Inflammatory macrophage treated with lipopolysaccharide for 4 hours (primary cell): ENCODE measurements at regions not wholly inside any gene's neighbourhood (a gene's known extent, or its start where the extent isn't known, plus 50 kb on each side); places are given as distances from the start of the nearest gene placed in this dataset.

Experiments
- DNase-seq: peaks from one replicate; pipeline ENCODE4 v3.0.0-alpha.2; 2020

- DNase-seq, result no peak
Measured at GRCh38 chr2:66982766-66983165, 414.4 kb upstream of the ETAA1 start.

GRCh38 chr2:66984864-66985263 is 412.3 kb upstream of the ETAA1 start:
- DNase-seq, result no peak

GRCh38 chr2:66985906-66986305 is 411.2 kb upstream of the ETAA1 start:
- no peak for DNase-seq

- DNase-seq, result no peak
Measured at GRCh38 chr2:66987733-66988132, 409.4 kb upstream of the ETAA1 start.

- DNase-seq, result no peak
Measured at GRCh38 chr2:66994654-66995053, 402.5 kb upstream of the ETAA1 start.

- DNase-seq, result no peak
Measured at GRCh38 chr2:66995636-66996035, 401.5 kb upstream of the ETAA1 start.

- no peak for DNase-seq
Measured at GRCh38 chr2:67002618-67003371, 394.3 kb upstream of the ETAA1 start.

GRCh38 chr2:67006373-67006960 is 390.7 kb upstream of the ETAA1 start:
- DNase-seq, result no peak

- no peak for DNase-seq
Measured at GRCh38 chr2:67008155-67008554, 389.0 kb upstream of the ETAA1 start.

- no peak for DNase-seq
Measured at GRCh38 chr2:67012165-67012564, 385.0 kb upstream of the ETAA1 start.

- DNase-seq, result no peak
Measured at GRCh38 chr2:67013821-67014220, 383.3 kb upstream of the ETAA1 start.

GRCh38 chr2:67015681-67016080 is 381.5 kb upstream of the ETAA1 start:
- DNase-seq, result no peak

GRCh38 chr2:67018301-67018700 is 378.8 kb upstream of the ETAA1 start:
- no peak for DNase-seq

- no peak for DNase-seq
Measured at GRCh38 chr2:67032076-67032475, 365.1 kb upstream of the ETAA1 start.

GRCh38 chr2:67036444-67036843 is 360.7 kb upstream of the ETAA1 start:
- no peak for DNase-seq

- DNase-seq, result no peak
Measured at GRCh38 chr2:67037655-67038054, 359.5 kb upstream of the ETAA1 start.

GRCh38 chr2:67038195-67038594 is 358.9 kb upstream of the ETAA1 start:
- DNase-seq, result no peak

GRCh38 chr2:67039058-67039457 is 358.1 kb upstream of the ETAA1 start:
- DNase-seq, result no peak

GRCh38 chr2:67039517-67040103 is 357.5 kb upstream of the ETAA1 start:
- no peak for DNase-seq

- no peak for DNase-seq
Measured at GRCh38 chr2:67041051-67041450, 356.1 kb upstream of the ETAA1 start.

GRCh38 chr2:67043781-67044478 is 353.2 kb upstream of the ETAA1 start:
- no peak for DNase-seq

GRCh38 chr2:67046591-67046990 is 350.5 kb upstream of the ETAA1 start:
- DNase-seq, result no peak

- no peak for DNase-seq
Measured at GRCh38 chr2:67048314-67048713, 348.8 kb upstream of the ETAA1 start.

- DNase-seq, result no peak
Measured at GRCh38 chr2:67050622-67051021, 346.5 kb upstream of the ETAA1 start.
